ENCODE measurements at regions not wholly inside any gene's neighbourhood (a gene's known extent, or its start where the extent isn't known, plus 50 kb on each side); places are given as distances from the start of the nearest gene placed in this dataset.

- Histone ChIP-seq H3K27ac (no peak overlapping the region), H3K9me3 (no peaks in the 10 kb centered on the region), H3K36me3 (no peaks in the 10 kb centered on the region), H3K4me3 (no peak overlapping the region), H3K4me1 (ENCODE audit: control insufficient read depth in 1 of 2, low read depth in 2 of 2) (no peaks in the 10 kb centered on the region), H3K27me3 (replicated peaks; ENCODE audit: insufficient read depth) (no peaks in the 10 kb centered on the region)
- DNase-seq (ENCODE audit: low spot score) (no peak), ATAC-seq (ENCODE audit: insufficient number of reproducible peaks, low FRiP score, low read depth) (no peak)
- TF ChIP-seq, protein P1, sequence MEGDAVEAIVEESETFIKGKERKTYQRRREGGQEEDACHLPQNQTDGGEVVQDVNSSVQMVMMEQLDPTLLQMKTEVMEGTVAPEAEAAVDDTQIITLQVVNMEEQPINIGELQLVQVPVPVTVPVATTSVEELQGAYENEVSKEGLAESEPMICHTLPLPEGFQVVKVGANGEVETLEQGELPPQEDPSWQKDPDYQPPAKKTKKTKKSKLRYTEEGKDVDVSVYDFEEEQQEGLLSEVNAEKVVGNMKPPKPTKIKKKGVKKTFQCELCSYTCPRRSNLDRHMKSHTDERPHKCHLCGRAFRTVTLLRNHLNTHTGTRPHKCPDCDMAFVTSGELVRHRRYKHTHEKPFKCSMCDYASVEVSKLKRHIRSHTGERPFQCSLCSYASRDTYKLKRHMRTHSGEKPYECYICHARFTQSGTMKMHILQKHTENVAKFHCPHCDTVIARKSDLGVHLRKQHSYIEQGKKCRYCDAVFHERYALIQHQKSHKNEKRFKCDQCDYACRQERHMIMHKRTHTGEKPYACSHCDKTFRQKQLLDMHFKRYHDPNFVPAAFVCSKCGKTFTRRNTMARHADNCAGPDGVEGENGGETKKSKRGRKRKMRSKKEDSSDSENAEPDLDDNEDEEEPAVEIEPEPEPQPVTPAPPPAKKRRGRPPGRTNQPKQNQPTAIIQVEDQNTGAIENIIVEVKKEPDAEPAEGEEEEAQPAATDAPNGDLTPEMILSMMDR (IDR thresholded peaks at IDR 0.05), result no peak
Measured at GRCh38 chr9:22809371-22809770, 362.7 kb downstream of the DMRTA1 start.

- DNase-seq (ENCODE audit: low spot score), result no peak
- Histone ChIP-seq H3K27ac (no peak overlapping the region), H3K27me3 (replicated peaks; ENCODE audit: insufficient read depth) (no peaks in the 10 kb centered on the region), H3K4me3 (no peak overlapping the region), H3K36me3 (no peaks in the 10 kb centered on the region), H3K4me1 (ENCODE audit: control insufficient read depth in 1 of 2, low read depth in 2 of 2) (no peaks in the 10 kb centered on the region), H3K9me3 (no peaks in the 10 kb centered on the region)
- TF ChIP-seq, protein P1 (IDR thresholded peaks at IDR 0.05), result no peak
- no peak for ATAC-seq (ENCODE audit: insufficient number of reproducible peaks, low FRiP score, low read depth)
Measured at GRCh38 chr9:22813529-22813928, 366.9 kb downstream of the DMRTA1 start.

DNA sequence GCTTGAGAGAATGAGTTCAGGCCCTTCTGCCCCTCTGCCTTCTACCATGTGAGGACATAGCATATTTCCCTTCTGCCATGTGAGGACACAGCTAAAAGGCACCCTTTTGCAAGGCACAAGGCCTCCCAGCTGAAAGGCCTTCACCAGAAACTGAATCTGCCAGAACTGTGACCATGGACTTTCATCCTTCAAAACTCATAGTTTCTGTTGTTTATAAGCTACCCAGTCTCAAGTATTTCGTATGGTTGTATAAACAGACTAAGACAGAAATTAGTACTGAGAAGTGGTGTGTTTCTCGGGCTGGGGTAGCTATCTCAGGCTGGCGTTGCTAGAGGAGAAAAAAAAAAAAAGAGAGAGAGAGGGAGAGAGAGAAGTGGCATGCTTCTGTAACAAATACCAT, 368.6 kb downstream of the DMRTA1 start:
- DNase-seq (ENCODE audit: low spot score) (no peak), ATAC-seq (ENCODE audit: insufficient number of reproducible peaks, low FRiP score, low read depth) (no peak)
- Histone ChIP-seq H3K27ac (no peak overlapping the region), H3K4me3 (no peak overlapping the region), H3K4me1 (ENCODE audit: control insufficient read depth in 1 of 2, low read depth in 2 of 2) (no peaks in the 10 kb centered on the region), H3K27me3 (replicated peaks; ENCODE audit: insufficient read depth) (no peaks in the 10 kb centered on the region), H3K36me3 (no peaks in the 10 kb centered on the region), H3K9me3 (no peaks in the 10 kb centered on the region)
- TF ChIP-seq, protein P1 (IDR thresholded peaks at IDR 0.05), result no peak

DNA sequence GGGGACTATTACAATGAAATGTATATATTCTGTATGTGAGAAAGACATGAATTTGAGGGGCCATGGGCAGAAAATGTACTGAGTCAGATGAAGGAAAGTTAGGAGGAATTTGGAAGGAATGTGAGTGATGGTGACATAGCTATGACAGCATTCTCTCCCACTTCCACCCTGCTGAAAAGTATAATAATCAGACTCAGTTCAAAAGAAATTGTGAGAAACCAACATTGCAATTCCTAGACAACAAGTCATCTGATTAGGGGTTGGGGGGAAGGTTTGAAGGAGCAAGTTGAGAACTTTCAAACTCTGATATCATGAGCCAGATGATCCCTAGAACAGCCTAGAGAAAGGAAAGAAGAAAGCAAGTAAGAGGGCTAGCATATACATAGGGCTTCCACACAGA, 370.6 kb downstream of the DMRTA1 start:
- TF ChIP-seq, protein P1 (IDR thresholded peaks at IDR 0.05), result no peak
- H3K27me3 ChIP-seq (replicated peaks; ENCODE audit: insufficient read depth), result no peaks in the 10 kb centered on the region
- DNase-seq (ENCODE audit: low spot score) (no peak), ATAC-seq (ENCODE audit: insufficient number of reproducible peaks, low FRiP score, low read depth) (no peak)
- no peaks in the 10 kb centered on the region for H3K9me3 ChIP-seq
- H3K4me1 ChIP-seq (ENCODE audit: control insufficient read depth in 1 of 2, low read depth in 2 of 2), result no peaks in the 10 kb centered on the region
- H3K27ac ChIP-seq, result no peak overlapping the region
- no peak overlapping the region for H3K4me3 ChIP-seq
- H3K36me3 ChIP-seq, result no peaks in the 10 kb centered on the region

GRCh38 chr9:22829236-22829635, 382.6 kb downstream of the DMRTA1 start:
- Histone ChIP-seq H3K36me3 (no peaks in the 10 kb centered on the region), H3K27ac (no peak overlapping the region), H3K9me3 (no peaks in the 10 kb centered on the region), H3K4me1 (ENCODE audit: control insufficient read depth in 1 of 2, low read depth in 2 of 2) (no peaks in the 10 kb centered on the region), H3K27me3 (replicated peaks; ENCODE audit: insufficient read depth) (no peaks in the 10 kb centered on the region), H3K4me3 (no peak overlapping the region)
- DNase-seq (ENCODE audit: low spot score) (no peak), ATAC-seq (ENCODE audit: insufficient number of reproducible peaks, low FRiP score, low read depth) (no peak)
- TF ChIP-seq, protein P1 (IDR thresholded peaks at IDR 0.05), result no peak

All from thoracic aorta (tissue), 2 donors.